HCT116 (cell line): ENCODE measurements at regions not wholly inside any gene's neighbourhood (a gene's known extent, or its start where the extent isn't known, plus 50 kb on each side); places are given as distances from the start of the nearest gene placed in this dataset.

Experiments
- CTCF ChIP-seq, 3 experiments: fragments of 200-600 bp in 1 of 3; sonication (generic) in 1 of 3; IDR thresholded peaks in 2 of 3; conservative IDR thresholded peaks in 1 of 3; 2 replicates each; pipeline ENCODE4 v1.5.1; 2012 to 2017; ENCODE audit warnings: low read depth in 2 of 3, low read length in 2 of 3, antibody characterized with exemption in 1 of 3, borderline replicate concordance in 1 of 3, control low read depth in 1 of 3, mild to moderate bottlenecking in 1 of 3, mixed read lengths in 1 of 3, mixed run types in 1 of 3, moderate library complexity in 1 of 3; ENCODE audit not compliant: insufficient read depth in 1 of 3
- ELF1 ChIP-seq: IDR thresholded peaks from 2 replicates; pipeline ENCODE4 v1.6.1; 2012; ENCODE audit warnings: low read depth, borderline replicate concordance
- EZH2 ChIP-seq: fragments of 200-600 bp; sonication (generic); IDR thresholded peaks from 2 replicates; pipeline ENCODE4 v1.6.1; 2017; ENCODE audit warnings: antibody characterized with exemption, mixed run types
- EZH2phosphoT487 ChIP-seq: fragments of 200-600 bp; IDR thresholded peaks from 2 replicates; pipeline ENCODE4 v1.6.1; 2018; ENCODE audit warnings: antibody characterized with exemption, borderline replicate concordance
- JUND ChIP-seq: IDR thresholded peaks from 2 replicates; pipeline ENCODE4 v1.6.1; 2012
- POLR2AphosphoS5 ChIP-seq: IDR thresholded peaks from 2 replicates; pipeline ENCODE4 v1.6.1; 2011; ENCODE audit warnings: mild to moderate bottlenecking, low read depth, low read length, moderate library complexity
- RAD21 ChIP-seq: IDR thresholded peaks from 2 replicates; pipeline ENCODE4 v1.6.1; 2012; ENCODE audit warnings: low read depth, mild to moderate bottlenecking
- TCF7L2 ChIP-seq: IDR thresholded peaks from 2 replicates; pipeline ENCODE4 v1.7.0; 2011; ENCODE audit warnings: borderline replicate concordance, inconsistent platforms; ENCODE audit not compliant: insufficient read depth, insufficient read length; ENCODE audit errors: extremely low read depth
- YY1 ChIP-seq: IDR thresholded peaks from 2 replicates; pipeline ENCODE4 v1.6.1; 2011; ENCODE audit warnings: low read length, low read depth, moderate library complexity, mild to moderate bottlenecking; ENCODE audit not compliant: insufficient replicate concordance; ENCODE audit errors: extremely low read depth
- ZBTB33 ChIP-seq: IDR thresholded peaks from 2 replicates; pipeline ENCODE4 v1.6.1; 2011; ENCODE audit warnings: mild to moderate bottlenecking, low read length, moderate library complexity; ENCODE audit not compliant: insufficient replicate concordance; ENCODE audit errors: extremely low read depth
- ZFX ChIP-seq: fragments of 450-650 bp; IDR thresholded peaks from 2 replicates; pipeline ENCODE4 v1.6.1; 2017
- TF ChIP-seq, protein P1 (sequence below): IDR thresholded peaks from 2 replicates; pipeline ENCODE4 v1.6.1; 2012; ENCODE audit warnings: low read depth

DNA sequence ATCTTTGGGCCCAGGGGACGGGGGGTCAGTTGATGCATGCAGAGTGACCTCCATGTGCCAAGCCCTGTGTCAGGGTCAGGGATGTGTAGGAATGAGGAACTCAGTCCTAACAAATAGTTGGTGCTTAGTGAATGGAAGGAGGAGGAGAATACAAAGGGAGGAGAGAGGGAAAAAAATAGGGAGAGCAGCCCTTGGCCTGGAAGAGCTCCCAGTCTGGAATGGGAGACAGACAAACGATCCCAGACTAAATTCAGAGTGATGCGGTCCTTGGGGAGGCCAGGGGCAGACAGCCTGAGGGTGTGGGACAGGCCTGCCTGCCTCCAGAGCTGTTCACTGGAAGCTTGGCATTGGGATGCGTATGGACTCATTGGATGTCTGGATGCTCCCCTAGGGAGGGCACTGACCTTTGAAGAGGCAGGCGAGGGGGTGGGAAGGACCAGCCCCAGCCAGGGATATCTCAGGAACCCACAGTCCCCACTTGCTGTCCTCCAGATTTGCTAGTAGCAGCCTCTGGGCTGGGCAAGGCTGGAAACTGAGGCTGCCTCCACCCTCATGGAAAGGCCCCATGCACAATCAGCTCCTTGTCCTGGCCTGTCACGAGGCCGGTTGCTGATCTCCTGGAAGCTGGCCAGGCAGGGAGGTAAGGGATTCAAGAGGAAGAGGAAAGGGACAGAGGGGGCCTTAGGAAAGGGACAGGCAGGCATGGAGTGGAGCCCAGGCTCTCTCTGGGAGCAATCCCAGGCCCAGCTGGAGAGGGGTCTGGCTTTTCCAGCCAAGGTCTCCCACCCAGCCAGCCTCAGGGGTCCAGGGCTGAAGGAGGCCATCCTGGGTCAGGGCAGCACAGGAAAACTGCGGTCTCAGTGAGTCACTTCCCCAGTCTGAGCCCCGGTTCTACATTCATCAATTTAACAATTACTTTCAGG, 69.0 kb upstream of the GGTA1 start:
- TF ChIP-seq EZH2phosphoT487 (no peak), ZFX (no peak), ZBTB33 (no peak), TCF7L2 (no peak), YY1 (no peak), CTCF (IDR thresholded peaks at IDR 0.05 in 2 of 3, conservative IDR thresholded peaks at IDR 0.05 in 1 of 3; ENCODE audit: borderline replicate concordance in 1 of 3, insufficient read depth in 1 of 3, low read depth in 2 of 3, low read length in 2 of 3) (no peak), POLR2AphosphoS5 (no peak), EZH2 (no peak), RAD21 (no peak), JUND (no peak), ELF1 (no peak)
- TF ChIP-seq, protein P1, sequence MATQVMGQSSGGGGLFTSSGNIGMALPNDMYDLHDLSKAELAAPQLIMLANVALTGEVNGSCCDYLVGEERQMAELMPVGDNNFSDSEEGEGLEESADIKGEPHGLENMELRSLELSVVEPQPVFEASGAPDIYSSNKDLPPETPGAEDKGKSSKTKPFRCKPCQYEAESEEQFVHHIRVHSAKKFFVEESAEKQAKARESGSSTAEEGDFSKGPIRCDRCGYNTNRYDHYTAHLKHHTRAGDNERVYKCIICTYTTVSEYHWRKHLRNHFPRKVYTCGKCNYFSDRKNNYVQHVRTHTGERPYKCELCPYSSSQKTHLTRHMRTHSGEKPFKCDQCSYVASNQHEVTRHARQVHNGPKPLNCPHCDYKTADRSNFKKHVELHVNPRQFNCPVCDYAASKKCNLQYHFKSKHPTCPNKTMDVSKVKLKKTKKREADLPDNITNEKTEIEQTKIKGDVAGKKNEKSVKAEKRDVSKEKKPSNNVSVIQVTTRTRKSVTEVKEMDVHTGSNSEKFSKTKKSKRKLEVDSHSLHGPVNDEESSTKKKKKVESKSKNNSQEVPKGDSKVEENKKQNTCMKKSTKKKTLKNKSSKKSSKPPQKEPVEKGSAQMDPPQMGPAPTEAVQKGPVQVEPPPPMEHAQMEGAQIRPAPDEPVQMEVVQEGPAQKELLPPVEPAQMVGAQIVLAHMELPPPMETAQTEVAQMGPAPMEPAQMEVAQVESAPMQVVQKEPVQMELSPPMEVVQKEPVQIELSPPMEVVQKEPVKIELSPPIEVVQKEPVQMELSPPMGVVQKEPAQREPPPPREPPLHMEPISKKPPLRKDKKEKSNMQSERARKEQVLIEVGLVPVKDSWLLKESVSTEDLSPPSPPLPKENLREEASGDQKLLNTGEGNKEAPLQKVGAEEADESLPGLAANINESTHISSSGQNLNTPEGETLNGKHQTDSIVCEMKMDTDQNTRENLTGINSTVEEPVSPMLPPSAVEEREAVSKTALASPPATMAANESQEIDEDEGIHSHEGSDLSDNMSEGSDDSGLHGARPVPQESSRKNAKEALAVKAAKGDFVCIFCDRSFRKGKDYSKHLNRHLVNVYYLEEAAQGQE: no peak
